ENCODE measurements at regions not wholly inside any gene's neighbourhood (a gene's known extent, or its start where the extent isn't known, plus 50 kb on each side); places are given as distances from the start of the nearest gene placed in this dataset.

GRCh38 chr6:56692523-56693245, 50.0 kb upstream of the DST start (continued):
- TF ChIP-seq RERE (CRISPR knock-in tag; IDR thresholded peaks at IDR 0.05; ENCODE audit: low read depth) (no peak), ISL2 (CRISPR knock-in tag; IDR thresholded peaks at IDR 0.05) (peak; percentile 13; the same call in 1 of the 2 replicates), ZBTB7B (CRISPR knock-in tag; IDR thresholded peaks at IDR 0.05) (no peak; the same call in 1 of the 2 replicates), ZNF510 (CRISPR knock-in tag; IDR thresholded peaks at IDR 0.05; ENCODE audit: low read depth) (no peak), ZC3H4 (CRISPR knock-in tag; IDR thresholded peaks at IDR 0.05; ENCODE audit: borderline replicate concordance) (no peak), HNRNPLL (IDR thresholded peaks at IDR 0.05; ENCODE audit: low read depth, low read length, poor library complexity, severe bottlenecking) (no peak), PRDM4 (CRISPR knock-in tag; IDR thresholded peaks at IDR 0.05; ENCODE audit: borderline replicate concordance) (no peak), CREBL2 (CRISPR knock-in tag; IDR thresholded peaks at IDR 0.05; ENCODE audit: borderline replicate concordance) (no peak), ELF1 (CRISPR knock-in tag; IDR thresholded peaks at IDR 0.05) (no peak), ZNF564 (CRISPR knock-in tag; IDR thresholded peaks at IDR 0.05) (no peak), ZEB1 (IDR thresholded peaks at IDR 0.05; ENCODE audit: insufficient replicate concordance, low read depth) (no peak), ZNF280D (CRISPR knock-in tag; IDR thresholded peaks at IDR 0.05) (no peak)
- TF ChIP-seq, protein P1, sequence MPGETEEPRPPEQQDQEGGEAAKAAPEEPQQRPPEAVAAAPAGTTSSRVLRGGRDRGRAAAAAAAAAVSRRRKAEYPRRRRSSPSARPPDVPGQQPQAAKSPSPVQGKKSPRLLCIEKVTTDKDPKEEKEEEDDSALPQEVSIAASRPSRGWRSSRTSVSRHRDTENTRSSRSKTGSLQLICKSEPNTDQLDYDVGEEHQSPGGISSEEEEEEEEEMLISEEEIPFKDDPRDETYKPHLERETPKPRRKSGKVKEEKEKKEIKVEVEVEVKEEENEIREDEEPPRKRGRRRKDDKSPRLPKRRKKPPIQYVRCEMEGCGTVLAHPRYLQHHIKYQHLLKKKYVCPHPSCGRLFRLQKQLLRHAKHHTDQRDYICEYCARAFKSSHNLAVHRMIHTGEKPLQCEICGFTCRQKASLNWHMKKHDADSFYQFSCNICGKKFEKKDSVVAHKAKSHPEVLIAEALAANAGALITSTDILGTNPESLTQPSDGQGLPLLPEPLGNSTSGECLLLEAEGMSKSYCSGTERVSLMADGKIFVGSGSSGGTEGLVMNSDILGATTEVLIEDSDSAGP (CRISPR knock-in tag; IDR thresholded peaks at IDR 0.05; ENCODE audit: borderline replicate concordance) = no peak
- TF ChIP-seq, protein P2, sequence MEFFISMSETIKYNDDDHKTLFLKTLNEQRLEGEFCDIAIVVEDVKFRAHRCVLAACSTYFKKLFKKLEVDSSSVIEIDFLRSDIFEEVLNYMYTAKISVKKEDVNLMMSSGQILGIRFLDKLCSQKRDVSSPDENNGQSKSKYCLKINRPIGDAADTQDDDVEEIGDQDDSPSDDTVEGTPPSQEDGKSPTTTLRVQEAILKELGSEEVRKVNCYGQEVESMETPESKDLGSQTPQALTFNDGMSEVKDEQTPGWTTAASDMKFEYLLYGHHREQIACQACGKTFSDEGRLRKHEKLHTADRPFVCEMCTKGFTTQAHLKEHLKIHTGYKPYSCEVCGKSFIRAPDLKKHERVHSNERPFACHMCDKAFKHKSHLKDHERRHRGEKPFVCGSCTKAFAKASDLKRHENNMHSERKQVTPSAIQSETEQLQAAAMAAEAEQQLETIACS (CRISPR knock-in tag; IDR thresholded peaks at IDR 0.05) = no peak

Measured in HepG2 (cell line).